ENCODE measurements at regions not wholly inside any gene's neighbourhood (a gene's known extent, or its start where the extent isn't known, plus 50 kb on each side); places are given as distances from the start of the nearest gene placed in this dataset.

DNA sequence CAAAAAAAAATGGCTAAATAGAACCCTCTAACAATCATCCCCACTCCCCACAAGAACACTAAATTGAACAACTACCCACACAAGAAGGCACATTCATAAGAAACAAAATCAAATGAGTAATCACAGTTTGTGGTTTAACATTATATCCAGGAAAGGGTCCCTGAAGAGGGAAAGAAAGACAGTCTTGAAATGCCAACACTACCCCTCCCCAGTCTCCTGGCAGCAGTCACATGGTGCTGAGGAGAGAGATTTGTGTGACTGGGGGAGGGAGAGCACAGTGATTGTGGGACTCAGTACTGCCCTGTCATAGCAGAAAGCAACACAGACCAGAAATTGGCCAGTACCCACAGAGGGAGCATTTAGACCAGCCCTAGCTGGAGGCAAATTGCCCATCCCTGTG lies 443.7 kb upstream of the BTBD3 start:
- TF ChIP-seq, protein P1, sequence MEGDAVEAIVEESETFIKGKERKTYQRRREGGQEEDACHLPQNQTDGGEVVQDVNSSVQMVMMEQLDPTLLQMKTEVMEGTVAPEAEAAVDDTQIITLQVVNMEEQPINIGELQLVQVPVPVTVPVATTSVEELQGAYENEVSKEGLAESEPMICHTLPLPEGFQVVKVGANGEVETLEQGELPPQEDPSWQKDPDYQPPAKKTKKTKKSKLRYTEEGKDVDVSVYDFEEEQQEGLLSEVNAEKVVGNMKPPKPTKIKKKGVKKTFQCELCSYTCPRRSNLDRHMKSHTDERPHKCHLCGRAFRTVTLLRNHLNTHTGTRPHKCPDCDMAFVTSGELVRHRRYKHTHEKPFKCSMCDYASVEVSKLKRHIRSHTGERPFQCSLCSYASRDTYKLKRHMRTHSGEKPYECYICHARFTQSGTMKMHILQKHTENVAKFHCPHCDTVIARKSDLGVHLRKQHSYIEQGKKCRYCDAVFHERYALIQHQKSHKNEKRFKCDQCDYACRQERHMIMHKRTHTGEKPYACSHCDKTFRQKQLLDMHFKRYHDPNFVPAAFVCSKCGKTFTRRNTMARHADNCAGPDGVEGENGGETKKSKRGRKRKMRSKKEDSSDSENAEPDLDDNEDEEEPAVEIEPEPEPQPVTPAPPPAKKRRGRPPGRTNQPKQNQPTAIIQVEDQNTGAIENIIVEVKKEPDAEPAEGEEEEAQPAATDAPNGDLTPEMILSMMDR (IDR thresholded peaks at IDR 0.05), result no peak
- no peak for ATAC-seq (ENCODE audit: low FRiP score)
- no peak for DNase-seq (ENCODE audit: low spot score)

DNA sequence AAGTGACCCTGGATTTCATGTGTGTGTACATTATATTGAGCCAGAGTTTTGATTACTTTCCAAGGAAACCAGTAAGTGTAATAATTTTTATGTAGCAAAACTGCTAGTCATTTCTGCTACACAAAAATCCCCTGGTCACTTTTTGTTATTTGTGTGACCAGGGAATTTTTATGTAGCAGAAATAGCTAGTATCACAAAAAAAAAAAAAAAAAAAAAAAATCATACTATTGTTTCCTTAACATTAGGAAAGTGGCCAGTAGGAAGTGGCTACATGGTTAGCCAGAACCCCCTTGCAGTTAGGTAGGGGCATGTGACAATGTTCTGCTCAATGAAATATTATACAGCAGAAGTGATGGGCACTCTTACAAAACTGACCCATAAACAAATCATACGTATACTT lies 434.0 kb upstream of the BTBD3 start:
- TF ChIP-seq, protein P1 (IDR thresholded peaks at IDR 0.05), result no peak
- ATAC-seq (ENCODE audit: low FRiP score), result no peak
- DNase-seq (ENCODE audit: low spot score), result no peak

DNA sequence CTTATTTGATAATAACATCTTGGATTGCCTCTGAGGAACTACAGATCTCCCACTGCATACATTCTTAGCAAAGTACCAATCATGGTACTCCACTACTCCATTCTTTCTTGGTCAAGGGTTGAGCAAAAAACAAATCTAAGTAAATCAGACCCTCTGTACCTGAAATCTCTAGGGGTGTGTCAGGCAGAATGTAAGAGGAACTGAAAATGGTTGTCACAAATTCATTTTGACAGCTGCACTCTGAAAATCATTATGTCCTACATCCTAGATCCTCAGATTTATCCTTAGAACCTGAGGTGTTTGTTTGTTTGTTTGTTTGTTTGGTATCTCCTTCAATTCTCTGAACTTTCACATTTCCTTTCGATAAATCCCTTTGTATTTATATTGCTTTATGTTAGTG lies 433.2 kb upstream of the BTBD3 start:
- ATAC-seq (ENCODE audit: low FRiP score) (no peak), DNase-seq (ENCODE audit: low spot score) (no peak)
- TF ChIP-seq, protein P1 (IDR thresholded peaks at IDR 0.05), result no peak

DNA sequence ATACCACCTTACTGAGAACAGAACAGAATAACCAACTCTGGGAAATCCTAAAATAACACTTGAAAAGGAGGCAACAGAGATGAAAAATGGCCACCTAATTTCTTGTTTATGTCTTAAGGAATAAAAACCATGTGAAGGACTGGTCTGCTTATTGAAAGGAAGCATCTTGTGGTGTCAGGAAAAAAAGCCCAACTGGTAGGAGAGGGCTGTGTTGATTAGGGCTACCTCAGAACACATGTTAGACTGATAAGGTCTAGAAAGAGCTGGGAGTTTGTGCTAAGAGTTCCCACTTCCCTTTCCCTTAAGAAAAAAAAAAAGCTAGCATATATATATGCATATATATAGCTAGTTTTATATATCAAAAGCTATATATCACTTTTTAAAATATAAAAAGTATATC lies 425.3 kb upstream of the BTBD3 start:
- DNase-seq (ENCODE audit: low spot score), result no peak
- TF ChIP-seq, protein P1 (IDR thresholded peaks at IDR 0.05), result no peak
- ATAC-seq (ENCODE audit: low FRiP score), result no peak

DNA sequence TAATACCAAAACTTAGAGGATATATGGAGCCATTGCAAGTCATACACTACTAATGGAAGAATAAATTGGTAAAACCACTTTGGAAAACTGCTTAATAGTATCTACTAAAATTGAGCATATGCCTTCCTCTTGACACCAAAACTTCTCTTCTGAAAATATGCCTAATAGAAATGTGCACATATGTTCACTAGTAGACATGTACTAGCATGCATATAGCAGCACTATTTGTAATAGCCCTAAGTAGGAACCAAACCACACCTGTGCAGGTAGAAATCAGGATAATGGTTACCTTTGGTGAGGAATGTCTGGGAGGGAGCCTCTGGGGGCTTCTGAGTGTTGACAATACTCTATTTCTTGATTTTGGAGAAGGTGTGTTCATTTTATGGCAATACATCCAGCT lies 424.8 kb upstream of the BTBD3 start:
- TF ChIP-seq, protein P1 (IDR thresholded peaks at IDR 0.05), result no peak
- no peak for DNase-seq (ENCODE audit: low spot score)
- ATAC-seq (ENCODE audit: low FRiP score), result no peak

DNA sequence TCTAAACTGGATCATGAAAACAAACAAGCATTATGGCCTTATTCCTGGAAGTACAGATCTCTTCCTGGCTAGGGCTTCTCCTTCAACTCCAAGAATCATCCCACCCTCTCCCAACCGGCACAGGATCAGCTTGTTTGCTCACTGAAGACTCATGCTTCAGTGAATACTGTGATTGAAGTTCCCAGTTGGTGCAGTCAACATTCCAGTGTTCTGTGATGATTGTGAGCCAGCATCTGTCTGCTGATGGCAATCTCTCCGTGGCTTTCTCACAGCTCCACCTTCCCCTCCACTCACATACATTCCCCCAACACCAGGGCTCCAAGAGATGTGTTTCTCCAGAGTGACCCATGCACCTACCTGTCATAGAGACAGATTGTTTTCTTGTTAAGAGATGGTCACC lies 421.3 kb upstream of the BTBD3 start:
- no peak for ATAC-seq (ENCODE audit: low FRiP score)
- DNase-seq (ENCODE audit: low spot score), result no peak
- TF ChIP-seq, protein P1 (IDR thresholded peaks at IDR 0.05), result no peak

DNA sequence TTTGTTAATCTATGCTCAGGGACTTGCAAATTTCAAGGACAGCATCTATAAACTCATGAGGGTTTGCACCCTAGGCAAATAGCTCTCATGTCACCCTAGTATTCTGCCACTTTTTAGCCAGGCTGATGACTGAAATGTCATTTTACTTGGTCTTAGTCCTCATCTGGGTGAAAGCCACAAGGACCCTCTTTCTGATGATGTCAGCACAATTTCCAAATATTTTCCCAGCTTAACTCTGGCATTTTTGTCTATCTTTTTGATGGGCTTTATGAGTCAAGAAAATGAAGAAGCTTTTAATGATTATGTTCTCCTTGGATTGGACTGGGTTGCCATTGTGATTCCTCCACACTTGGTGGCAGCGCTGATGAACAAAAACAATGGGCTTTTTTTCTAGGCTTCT lies 420.1 kb upstream of the BTBD3 start:
- TF ChIP-seq, protein P1 (IDR thresholded peaks at IDR 0.05), result no peak
- DNase-seq (ENCODE audit: low spot score), result no peak
- no peak for ATAC-seq (ENCODE audit: low FRiP score)

All from omental fat pad (tissue), 3 donors.